Heart right ventricle (tissue), 16 donors: ENCODE measurements at regions not wholly inside any gene's neighbourhood (a gene's known extent, or its start where the extent isn't known, plus 50 kb on each side); places are given as distances from the start of the nearest gene placed in this dataset.
A peak's percentile ranks its signal among the peaks of the same experiment; 100 is the strongest.

Source experiments
- ATAC-seq, 8 donors: fragments of 200-7000 bp; cut with Tn5 transposase; one replicate each; pipeline ENCODE4 v1.9.1; 2020; ENCODE audit warnings: mild to moderate bottlenecking in 8 of 8, moderate library complexity in 8 of 8, moderate number of reproducible peaks in 1 of 8
- DNase-seq, 2 donors: peaks; one replicate each; pipeline ENCODE4 v3.0.0-alpha.2; 2020
- H3K27ac ChIP-seq, 10 donors: fragments of 200-600 bp; sonication (generic) in 2 of 10; one replicate each; pipeline versions ENCODE4 v1.5.0 to v1.8.0; 2020 to 2022; ENCODE audit warnings: mild to moderate bottlenecking in 3 of 10
- H3K27me3 ChIP-seq, 7 donors: fragments of 200-600 bp; one replicate each; pipeline ENCODE4 v1.8.0; 2021 to 2022; ENCODE audit warnings: mild to moderate bottlenecking in 2 of 7
- H3K36me3 ChIP-seq, 9 donors: fragments of 200-600 bp; sonication (generic) in 1 of 9; one replicate each; pipeline versions ENCODE4 v1.5.0 to v1.8.0; 2020 to 2022; ENCODE audit warnings: mild to moderate bottlenecking in 2 of 9
- H3K4me1 ChIP-seq, 9 donors: fragments of 200-600 bp; sonication (generic) in 1 of 9; one replicate each; pipeline versions ENCODE4 v1.5.0 to v1.8.0; 2020 to 2022; ENCODE audit warnings: mild to moderate bottlenecking in 4 of 9
- H3K4me3 ChIP-seq, 10 donors: fragments of 200-600 bp; sonication (generic) in 2 of 10; one replicate each; pipeline versions ENCODE4 v1.5.0 to v1.8.0; 2020 to 2022; ENCODE audit warnings: mild to moderate bottlenecking in 7 of 10, moderate library complexity in 2 of 10
- H3K9me3 ChIP-seq, 11 donors: fragments of 200-600 bp in 10 of 11; sonication (generic) in 2 of 11; one replicate each; pipeline versions ENCODE4 v1.5.0 to v1.8.0; 2013 to 2022; ENCODE audit warnings: mild to moderate bottlenecking in 2 of 11, control low read depth in 1 of 11, moderate library complexity in 1 of 11
- WGBS, 2 donors: extraction: QIAGEN DNeasy Blood & Tissue Kit; methylation state at CpG; one replicate each; pipeline ENCODE4 v1.1.7; 2013; ENCODE audit warnings: inconsistent platforms in 1 of 2; 5-methylcytosine and 5-hydroxymethylcytosine counted together
- intact Hi-C, 10 donors: fragments of 100-400 bp; cut with DNase I; formaldehyde crosslinking; loops; one replicate each; pipeline versions ENCODE4 v1.11.1 to v1.14.2; 2022
- TF ChIP-seq, protein P1 (sequence below), 9 donors: fragments of 200-600 bp; sonication (generic) in 2 of 9; IDR thresholded peaks; one replicate each; pipeline versions ENCODE4 v1.5.0 to v1.8.0; 2021 to 2022; ENCODE audit warnings: antibody characterized with exemption in 9 of 9, mild to moderate bottlenecking in 5 of 9, moderate library complexity in 1 of 9
- donor health status: Arrhythmogenic right ventricular cardiomyopathy.
- donor health status: ischemic (EF 13 %, LVEDD 7.1; RV severe dilation, severe dysfunction).
- donor health status: healthy with polysubstance abuse.
- donor health status: DM: no; HTN: yes; CAD: no.
- donor health status: DM: no; HTN: no; CAD: no.
- donor health status: ischemic (EF 25% LVEDD 6.9; RV normal size, moderate dysfunction).
- donor health status: ischemic (EF 25% LVEDD 5.7; RV mildly dilated, moderate dysfunction).
- donor health status: healthy.
- donor health status: DM: yes; HTN: yes; CAD: no.
- donor health status: Ischemic cardiomyopathy.
- donor health status: ischemic (EF 35%, LVEDD 5.7; RV mildly dilated, moderate dysfunction).
- donor health status: nonischemic (EF 11% LVEDD 7.7; RV severe dilation, severe dysfunction).
- donor health status: DM: yes; HTN: yes; CAD: no.
- donor health status: PGD.
- donor health status: ischemic (EF 29% LVEDD 5.4; RV normal size, mild dysfunction).
- donor health status: nonischemic (EF 23%, LVEDD 6.1; RV moderate dilation, normal function).

- H3K27me3 ChIP-seq = peaks cover 4 to 33% (median 18%) of the 10 kb centered on the region in 7 donors
- ATAC-seq (no peak), DNase-seq (no peak)
- no peaks in the 10 kb centered on the region for H3K36me3 ChIP-seq
- TF ChIP-seq, protein P1, sequence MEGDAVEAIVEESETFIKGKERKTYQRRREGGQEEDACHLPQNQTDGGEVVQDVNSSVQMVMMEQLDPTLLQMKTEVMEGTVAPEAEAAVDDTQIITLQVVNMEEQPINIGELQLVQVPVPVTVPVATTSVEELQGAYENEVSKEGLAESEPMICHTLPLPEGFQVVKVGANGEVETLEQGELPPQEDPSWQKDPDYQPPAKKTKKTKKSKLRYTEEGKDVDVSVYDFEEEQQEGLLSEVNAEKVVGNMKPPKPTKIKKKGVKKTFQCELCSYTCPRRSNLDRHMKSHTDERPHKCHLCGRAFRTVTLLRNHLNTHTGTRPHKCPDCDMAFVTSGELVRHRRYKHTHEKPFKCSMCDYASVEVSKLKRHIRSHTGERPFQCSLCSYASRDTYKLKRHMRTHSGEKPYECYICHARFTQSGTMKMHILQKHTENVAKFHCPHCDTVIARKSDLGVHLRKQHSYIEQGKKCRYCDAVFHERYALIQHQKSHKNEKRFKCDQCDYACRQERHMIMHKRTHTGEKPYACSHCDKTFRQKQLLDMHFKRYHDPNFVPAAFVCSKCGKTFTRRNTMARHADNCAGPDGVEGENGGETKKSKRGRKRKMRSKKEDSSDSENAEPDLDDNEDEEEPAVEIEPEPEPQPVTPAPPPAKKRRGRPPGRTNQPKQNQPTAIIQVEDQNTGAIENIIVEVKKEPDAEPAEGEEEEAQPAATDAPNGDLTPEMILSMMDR (IDR thresholded peaks at IDR 0.05) = no peak
- no peaks in the 10 kb centered on the region for H3K4me1 ChIP-seq
- 67 to 69% methylated on average over 12 of the region's 12 CpGs for WGBS, 2 donors
- no peak overlapping the region for H3K4me3 ChIP-seq
- H3K27ac ChIP-seq = no peak overlapping the region
- intact Hi-C loops = no loop called here
- H3K9me3 ChIP-seq = peaks cover 0 to 8% (median 0%) of the 10 kb centered on the region in 11 donors
These were observed 132.6 kb upstream of the SERPIND1 start for GRCh38 chr22:20641198-20641892.

GRCh38 chr22:20641919-20642579 lies 131.9 kb upstream of the SERPIND1 start:
- Histone ChIP-seq H3K4me1 (no peaks in the 10 kb centered on the region), H3K27ac (no peak overlapping the region), H3K27me3 (peaks cover 4 to 32% (median 15%) of the 10 kb centered on the region in 7 donors), H3K9me3 (peaks cover 0 to 8% (median 0%) of the 10 kb centered on the region in 11 donors), H3K36me3 (no peaks in the 10 kb centered on the region), H3K4me3 (no peak overlapping the region)
- intact Hi-C loops = no loop called here
- ATAC-seq = no peak
- no peak for DNase-seq
- WGBS, 2 donors = 63 to 69% methylated on average over 5 of the region's 5 CpGs
- TF ChIP-seq, protein P1 (IDR thresholded peaks at IDR 0.05) = no peak

- 82 to 93% methylated on average over 3 of the region's 3 CpGs for WGBS, 2 donors
- intact Hi-C loops = no loop called here
These were observed 131.2 kb upstream of the SERPIND1 start for GRCh38 chr22:20642668-20643179.

GRCh38 chr22:20644071-20644642 lies 129.8 kb upstream of the SERPIND1 start:
- no peak overlapping the region for H3K27ac ChIP-seq
- 81 to 85% methylated on average over 3 of the region's 3 CpGs for WGBS, 2 donors
- ATAC-seq (no peak), DNase-seq (no peak)
- H3K4me3 ChIP-seq = no peak overlapping the region
- TF ChIP-seq, protein P1 (IDR thresholded peaks at IDR 0.05) = no peak
- H3K4me1 ChIP-seq = no peaks in the 10 kb centered on the region
- H3K36me3 ChIP-seq = no peaks in the 10 kb centered on the region
- intact Hi-C loops = no loop called here
- H3K27me3 ChIP-seq = peaks cover 4 to 26% (median 10%) of the 10 kb centered on the region in 7 donors
- H3K9me3 ChIP-seq = peaks cover 0 to 8% (median 0%) of the 10 kb centered on the region in 11 donors

More at GRCh38 chr22:20642668-20643179, 131.2 kb upstream of the SERPIND1 start:
- peaks cover 4 to 32% (median 15%) of the 10 kb centered on the region in 7 donors for H3K27me3 ChIP-seq
- peak in 1 of 2 donors; percentile 0 for DNase-seq
- no peak for ATAC-seq
- no peaks in the 10 kb centered on the region for H3K4me1 ChIP-seq
- TF ChIP-seq, protein P1 (IDR thresholded peaks at IDR 0.05) = no peak
- no peaks in the 10 kb centered on the region for H3K36me3 ChIP-seq
- peaks cover 0 to 8% (median 0%) of the 10 kb centered on the region in 11 donors for H3K9me3 ChIP-seq
- H3K4me3 ChIP-seq = no peak overlapping the region
- H3K27ac ChIP-seq = no peak overlapping the region
